NT2/D1 (cell line): ENCODE measurements at regions not wholly inside any gene's neighbourhood (a gene's known extent, or its start where the extent isn't known, plus 50 kb on each side); places are given as distances from the start of the nearest gene placed in this dataset.

ENCODE experiments used
- DNase-seq: peaks from one replicate; pipeline ENCODE4 v3.0.0-alpha.2; 2011; ENCODE audit warnings: low read depth, low spot score
- H3K27me3 ChIP-seq: 2 replicates; pipeline ENCODE4 v1.6.0; 2011; ENCODE audit warnings: mild to moderate bottlenecking; ENCODE audit not compliant: insufficient read length, insufficient read depth
- H3K36me3 ChIP-seq: 2 replicates; pipeline ENCODE4 v1.6.1; 2011; ENCODE audit warnings: mild to moderate bottlenecking, low read length, mixed read lengths; ENCODE audit not compliant: insufficient read depth, insufficient read length
- H3K4me1 ChIP-seq: 2 replicates; pipeline ENCODE4 v1.5.1; 2011; ENCODE audit not compliant: insufficient read depth, insufficient read length
- H3K4me3 ChIP-seq: 2 replicates; pipeline ENCODE4 v1.5.1; 2011; ENCODE audit warnings: low read depth; ENCODE audit not compliant: insufficient read length
- H3K9ac ChIP-seq: 2 replicates; pipeline ENCODE4 v1.6.0; 2011; ENCODE audit warnings: low read depth; ENCODE audit not compliant: insufficient read length
- H3K9me3 ChIP-seq: 2 replicates; pipeline ENCODE4 v1.5.1; 2011; ENCODE audit warnings: mild to moderate bottlenecking, low read length; ENCODE audit not compliant: insufficient read depth
- SUZ12 ChIP-seq: IDR thresholded peaks from 2 replicates; pipeline ENCODE4 v1.6.1; 2011; ENCODE audit not compliant: insufficient read length, insufficient read depth; ENCODE audit errors: extremely low read depth
- YY1 ChIP-seq: IDR thresholded peaks from 2 replicates; pipeline ENCODE4 v1.6.1; 2011; ENCODE audit not compliant: insufficient read length, insufficient read depth
- ZNF274 ChIP-seq: IDR thresholded peaks from 2 replicates; pipeline ENCODE4 v1.6.1; 2011; ENCODE audit warnings: mild to moderate bottlenecking, low read depth, low read length

DNA sequence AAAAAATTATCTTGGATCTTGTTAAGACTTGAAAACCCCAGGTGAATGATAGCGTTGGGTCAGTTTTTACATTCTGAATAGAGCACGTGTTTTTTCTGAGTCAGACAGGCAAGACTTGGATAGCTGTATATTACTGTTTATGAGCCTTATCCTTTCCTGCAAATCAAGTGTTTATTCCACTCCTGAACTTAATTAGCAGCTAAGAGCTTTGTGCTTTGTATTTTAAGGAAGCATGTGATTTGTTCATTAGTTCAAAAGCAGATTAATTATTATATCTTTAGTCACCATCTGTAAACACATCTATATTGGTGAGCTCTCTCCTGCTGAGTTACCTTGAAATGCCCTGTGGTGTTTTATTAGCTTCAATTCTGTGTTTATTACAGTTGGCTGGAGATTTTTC, 98.6 kb upstream of the PRPS1L1 start:
- TF ChIP-seq SUZ12 (no peak), ZNF274 (no peak), YY1 (no peak)
- H3K9ac ChIP-seq = no peak overlapping the region
- no peak overlapping the region for H3K4me3 ChIP-seq
- no peak for DNase-seq
- no peaks in the 10 kb centered on the region for H3K36me3 ChIP-seq
- no peaks in the 10 kb centered on the region for H3K9me3 ChIP-seq
- H3K4me1 ChIP-seq = no peaks in the 10 kb centered on the region
- no peaks in the 10 kb centered on the region for H3K27me3 ChIP-seq

- no peaks in the 10 kb centered on the region for H3K27me3 ChIP-seq
- H3K36me3 ChIP-seq = no peaks in the 10 kb centered on the region
- no peak overlapping the region for H3K9ac ChIP-seq
- no peak for DNase-seq
- TF ChIP-seq ZNF274 (no peak), YY1 (no peak), SUZ12 (no peak)
- H3K9me3 ChIP-seq = no peaks in the 10 kb centered on the region
- no peaks in the 10 kb centered on the region for H3K4me1 ChIP-seq
- no peak overlapping the region for H3K4me3 ChIP-seq
These were observed 101.2 kb upstream of the PRPS1L1 start for GRCh38 chr7:18128846-18129245.

DNA sequence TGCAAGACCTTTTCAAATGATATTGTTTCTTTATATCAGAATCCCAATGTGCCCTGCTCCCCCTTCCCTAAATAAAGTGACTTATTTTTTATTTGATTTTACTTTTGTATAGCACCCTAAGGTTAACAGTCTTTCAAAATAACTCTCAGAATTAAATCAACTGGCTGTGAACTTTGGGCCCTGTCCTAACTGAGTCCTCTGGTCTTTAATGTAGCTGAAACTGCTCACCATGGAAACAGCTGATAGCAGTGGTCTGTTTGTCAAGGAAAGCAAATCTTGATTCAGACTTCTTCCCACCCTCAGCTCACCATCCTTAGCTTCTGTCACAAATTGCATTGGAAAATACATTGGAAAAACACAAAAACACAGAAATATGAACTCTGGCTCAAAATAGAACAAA, 105.2 kb upstream of the PRPS1L1 start:
- Histone ChIP-seq H3K27me3 (no peaks in the 10 kb centered on the region), H3K9me3 (no peaks in the 10 kb centered on the region), H3K36me3 (no peaks in the 10 kb centered on the region), H3K9ac (no peak overlapping the region), H3K4me1 (no peaks in the 10 kb centered on the region), H3K4me3 (no peak overlapping the region)
- DNase-seq = no peak
- TF ChIP-seq YY1 (no peak), SUZ12 (no peak), ZNF274 (no peak)

GRCh38 chr7:18133921-18134320, 106.3 kb upstream of the PRPS1L1 start:
- Histone ChIP-seq H3K4me1 (no peaks in the 10 kb centered on the region), H3K9ac (no peak overlapping the region), H3K9me3 (no peaks in the 10 kb centered on the region), H3K36me3 (no peaks in the 10 kb centered on the region), H3K27me3 (no peaks in the 10 kb centered on the region), H3K4me3 (no peak overlapping the region)
- no peak for TF ChIP-seq YY1
- TF ChIP-seq SUZ12 = no peak
- TF ChIP-seq ZNF274 = no peak
- no peak for DNase-seq

GRCh38 chr7:18140943-18141342, 113.3 kb upstream of the PRPS1L1 start:
- Histone ChIP-seq H3K4me3 (no peak overlapping the region), H3K4me1 (no peaks in the 10 kb centered on the region), H3K9ac (no peak overlapping the region), H3K27me3 (no peaks in the 10 kb centered on the region), H3K36me3 (no peaks in the 10 kb centered on the region), H3K9me3 (no peaks in the 10 kb centered on the region)
- TF ChIP-seq ZNF274 (no peak), SUZ12 (no peak), YY1 (no peak)
- DNase-seq = peak; percentile 22

GRCh38 chr7:18144166-18144565, 116.5 kb upstream of the PRPS1L1 start:
- H3K9me3 ChIP-seq = no peaks in the 10 kb centered on the region
- no peaks in the 10 kb centered on the region for H3K4me1 ChIP-seq
- H3K27me3 ChIP-seq = no peaks in the 10 kb centered on the region
- no peak for TF ChIP-seq SUZ12
- no peak for TF ChIP-seq ZNF274
- H3K36me3 ChIP-seq = no peaks in the 10 kb centered on the region
- H3K4me3 ChIP-seq = no peak overlapping the region
- no peak for DNase-seq
- no peak overlapping the region for H3K9ac ChIP-seq

DNA sequence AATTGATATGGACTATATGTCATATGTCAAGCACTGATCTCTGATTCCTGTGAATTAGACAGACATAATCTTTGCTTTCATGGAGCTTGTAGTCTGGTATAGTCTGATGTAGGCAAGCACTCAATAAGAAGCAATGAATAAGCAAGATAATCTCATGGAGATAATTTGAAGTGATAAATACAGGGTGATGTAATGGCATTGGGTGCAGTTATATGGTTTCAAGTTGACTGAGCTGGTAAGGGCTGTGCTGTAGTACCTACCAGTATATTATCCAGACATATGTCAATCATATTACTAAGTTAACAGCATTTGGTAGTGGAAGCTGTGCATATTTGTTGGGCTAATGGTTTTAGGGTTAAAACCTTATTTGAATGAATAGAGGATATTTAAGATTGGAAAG, 117.5 kb upstream of the PRPS1L1 start:
- Histone ChIP-seq H3K4me1 (no peaks in the 10 kb centered on the region), H3K36me3 (no peaks in the 10 kb centered on the region), H3K9ac (no peak overlapping the region), H3K4me3 (no peak overlapping the region), H3K27me3 (no peaks in the 10 kb centered on the region), H3K9me3 (no peaks in the 10 kb centered on the region)
- TF ChIP-seq ZNF274 (no peak), YY1 (no peak), SUZ12 (no peak)
- DNase-seq = no peak

GRCh38 chr7:18151422-18151821, 123.8 kb upstream of the PRPS1L1 start:
- Histone ChIP-seq H3K27me3 (no peaks in the 10 kb centered on the region), H3K4me1 (no peaks in the 10 kb centered on the region), H3K9ac (no peak overlapping the region), H3K36me3 (no peaks in the 10 kb centered on the region), H3K9me3 (no peaks in the 10 kb centered on the region), H3K4me3 (no peak overlapping the region)
- TF ChIP-seq ZNF274 (no peak), YY1 (no peak), SUZ12 (no peak)
- DNase-seq = no peak
